CD4-positive, alpha-beta T cell (primary cell): ENCODE measurements at regions not wholly inside any gene's neighbourhood (a gene's known extent, or its start where the extent isn't known, plus 50 kb on each side); places are given as distances from the start of the nearest gene placed in this dataset.

Experiments
- ATAC-seq: fragments of 200-7000 bp; cut with Tn5 transposase; one replicate; pipeline ENCODE4 v1.10.0; 2022; ENCODE audit warnings: mild to moderate bottlenecking; ENCODE audit not compliant: poor library complexity
- CTCF ChIA-PET: fragments of 350-600 bp; sonication (Branson Sonifier 250); formaldehyde crosslinking; loops from one replicate; lab custom pipeline; 2021; ENCODE audit warnings: antibody characterized with exemption, inconsistent platforms; lab: Charles Lee
- POLR2A ChIA-PET: fragments of 350-600 bp; sonication (Branson Sonifier 250); formaldehyde crosslinking; loops from one replicate; lab custom pipeline; 2021; ENCODE audit warnings: antibody characterized with exemption, inconsistent platforms; lab: Charles Lee
- DNase-seq, 14 experiments: peaks; one replicate each; pipeline ENCODE4 v3.0.0-alpha.2; 2013 to 2020; ENCODE audit warnings: mixed read lengths in 2 of 14
- H3K27ac ChIP-seq, 2 donors: one replicate each; pipeline versions ENCODE4 v1.5.1 to v1.7.0; 2013; ENCODE audit warnings: low read length in 2 of 2, low read depth in 1 of 2, mild to moderate bottlenecking in 1 of 2
- H3K27me3 ChIP-seq, 2 experiments: 1 replicate in 1 of 2; 2 replicates in 1 of 2; pipeline versions ENCODE4 v1.6.1 to v1.7.0; 2013; ENCODE audit warnings: low read length in 2 of 2, control low read depth in 1 of 2, mild to moderate bottlenecking in 1 of 2, moderate library complexity in 1 of 2; ENCODE audit not compliant: insufficient read depth in 2 of 2, control insufficient read depth in 1 of 2
- H3K36me3 ChIP-seq: one replicate; pipeline ENCODE4 v1.6.1; 2013; ENCODE audit warnings: low read length, control low read depth; ENCODE audit not compliant: insufficient read depth
- H3K4me1 ChIP-seq: one replicate; pipeline ENCODE4 v1.6.1; 2013; ENCODE audit warnings: low read length, control low read depth; ENCODE audit not compliant: insufficient read depth
- H3K4me3 ChIP-seq: one replicate; pipeline ENCODE4 v1.5.1; 2013; ENCODE audit warnings: mild to moderate bottlenecking, low read length, moderate library complexity
- H3K9me3 ChIP-seq, 2 experiments: 1 replicate in 1 of 2; 2 replicates in 1 of 2; pipeline versions ENCODE4 v1.6.1 to v1.7.0; 2013; ENCODE audit warnings: low read length in 2 of 2, mild to moderate bottlenecking in 2 of 2, control low read depth in 1 of 2, moderate library complexity in 1 of 2; ENCODE audit not compliant: control insufficient read depth in 1 of 2, insufficient read depth in 1 of 2
- H3K27ac Mint-ChIP-seq: one replicate; pipeline ENCODE4 v1.8.0; 2020; ENCODE audit warnings: mixed read lengths
- H3K27me3 Mint-ChIP-seq: one replicate; pipeline ENCODE4 v1.8.0; 2021; ENCODE audit warnings: mixed read lengths
- H3K36me3 Mint-ChIP-seq: one replicate; pipeline ENCODE4 v1.8.0; 2021; ENCODE audit warnings: low read depth, mixed read lengths
- H3K4me1 Mint-ChIP-seq: one replicate; pipeline ENCODE4 v1.8.0; 2021; ENCODE audit warnings: low read depth, mixed read lengths
- H3K4me3 Mint-ChIP-seq: one replicate; pipeline ENCODE4 v1.8.0; 2020; ENCODE audit warnings: mild to moderate bottlenecking, mixed read lengths
- H3K9me3 Mint-ChIP-seq: one replicate; pipeline ENCODE4 v1.8.0; 2020; ENCODE audit warnings: mixed read lengths
- intact Hi-C, 2 experiments: fragments of 100-400 bp; cut with DNase I in 1 of 2; cut with micrococcal nuclease in 1 of 2; formaldehyde crosslinking; loops; one replicate each; pipeline versions ENCODE4 v1.15.1 to v1.9.0; 2023 to 2025; cut with DNase I, micrococcal nuclease
- TF ChIP-seq, protein P1 (sequence below): fragments of 200-600 bp; IDR thresholded peaks from one replicate; pipeline ENCODE4 v1.8.0; 2022; ENCODE audit warnings: antibody characterized with exemption, mild to moderate bottlenecking

GRCh38 chr5:93809430-93809829 is 68.0 kb upstream of the POU5F2 start:
- H3K4me1 ChIP-seq: no peaks in the 10 kb centered on the region
- ChIA-PET POLR2A (no interaction called here), CTCF (no interaction called here)
- intact Hi-C loops: no loop called here
- no peak for ATAC-seq
- H3K36me3 Mint-ChIP-seq: peaks cover 11% of the 10 kb centered on the region
- no peaks in the 10 kb centered on the region for H3K9me3 ChIP-seq
- no peak overlapping the region for H3K4me3 Mint-ChIP-seq
- H3K27ac Mint-ChIP-seq: no peak overlapping the region
- DNase-seq: no peak
- H3K4me3 ChIP-seq: no peak overlapping the region
- H3K36me3 ChIP-seq: no peaks in the 10 kb centered on the region
- no peaks in the 10 kb centered on the region for H3K27me3 ChIP-seq
- TF ChIP-seq, protein P1, sequence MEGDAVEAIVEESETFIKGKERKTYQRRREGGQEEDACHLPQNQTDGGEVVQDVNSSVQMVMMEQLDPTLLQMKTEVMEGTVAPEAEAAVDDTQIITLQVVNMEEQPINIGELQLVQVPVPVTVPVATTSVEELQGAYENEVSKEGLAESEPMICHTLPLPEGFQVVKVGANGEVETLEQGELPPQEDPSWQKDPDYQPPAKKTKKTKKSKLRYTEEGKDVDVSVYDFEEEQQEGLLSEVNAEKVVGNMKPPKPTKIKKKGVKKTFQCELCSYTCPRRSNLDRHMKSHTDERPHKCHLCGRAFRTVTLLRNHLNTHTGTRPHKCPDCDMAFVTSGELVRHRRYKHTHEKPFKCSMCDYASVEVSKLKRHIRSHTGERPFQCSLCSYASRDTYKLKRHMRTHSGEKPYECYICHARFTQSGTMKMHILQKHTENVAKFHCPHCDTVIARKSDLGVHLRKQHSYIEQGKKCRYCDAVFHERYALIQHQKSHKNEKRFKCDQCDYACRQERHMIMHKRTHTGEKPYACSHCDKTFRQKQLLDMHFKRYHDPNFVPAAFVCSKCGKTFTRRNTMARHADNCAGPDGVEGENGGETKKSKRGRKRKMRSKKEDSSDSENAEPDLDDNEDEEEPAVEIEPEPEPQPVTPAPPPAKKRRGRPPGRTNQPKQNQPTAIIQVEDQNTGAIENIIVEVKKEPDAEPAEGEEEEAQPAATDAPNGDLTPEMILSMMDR: no peak
- no peaks in the 10 kb centered on the region for H3K4me1 Mint-ChIP-seq
- no peaks in the 10 kb centered on the region for H3K9me3 Mint-ChIP-seq
- no peak overlapping the region for H3K27ac ChIP-seq
- H3K27me3 Mint-ChIP-seq: no peaks in the 10 kb centered on the region

- ATAC-seq (no peak), DNase-seq (no peak)
- no peaks in the 10 kb centered on the region for H3K4me1 Mint-ChIP-seq
- no peaks in the 10 kb centered on the region for H3K36me3 ChIP-seq
- no peak overlapping the region for H3K4me3 ChIP-seq
- no peaks in the 10 kb centered on the region for H3K27me3 ChIP-seq
- intact Hi-C loops: no loop called here
- no peak overlapping the region for H3K4me3 Mint-ChIP-seq
- no peaks in the 10 kb centered on the region for H3K9me3 ChIP-seq
- H3K36me3 Mint-ChIP-seq: peaks cover under 1% of the 10 kb centered on the region
- H3K27ac Mint-ChIP-seq: no peak overlapping the region
- H3K4me1 ChIP-seq: no peaks in the 10 kb centered on the region
- ChIA-PET POLR2A (no interaction called here), CTCF (interaction anchor here (1.1 kb wide), 1 partner anchor 11 kb away, joined by 3 read pairs; no protein-coding TSS in a partner anchor)
- no peaks in the 10 kb centered on the region for H3K9me3 Mint-ChIP-seq
- no peaks in the 10 kb centered on the region for H3K27me3 Mint-ChIP-seq
- TF ChIP-seq, protein P1: no peak
- H3K27ac ChIP-seq: no peak overlapping the region
Observed at GRCh38 chr5:93807846-93808245, 66.4 kb upstream of the POU5F2 start.

DNA sequence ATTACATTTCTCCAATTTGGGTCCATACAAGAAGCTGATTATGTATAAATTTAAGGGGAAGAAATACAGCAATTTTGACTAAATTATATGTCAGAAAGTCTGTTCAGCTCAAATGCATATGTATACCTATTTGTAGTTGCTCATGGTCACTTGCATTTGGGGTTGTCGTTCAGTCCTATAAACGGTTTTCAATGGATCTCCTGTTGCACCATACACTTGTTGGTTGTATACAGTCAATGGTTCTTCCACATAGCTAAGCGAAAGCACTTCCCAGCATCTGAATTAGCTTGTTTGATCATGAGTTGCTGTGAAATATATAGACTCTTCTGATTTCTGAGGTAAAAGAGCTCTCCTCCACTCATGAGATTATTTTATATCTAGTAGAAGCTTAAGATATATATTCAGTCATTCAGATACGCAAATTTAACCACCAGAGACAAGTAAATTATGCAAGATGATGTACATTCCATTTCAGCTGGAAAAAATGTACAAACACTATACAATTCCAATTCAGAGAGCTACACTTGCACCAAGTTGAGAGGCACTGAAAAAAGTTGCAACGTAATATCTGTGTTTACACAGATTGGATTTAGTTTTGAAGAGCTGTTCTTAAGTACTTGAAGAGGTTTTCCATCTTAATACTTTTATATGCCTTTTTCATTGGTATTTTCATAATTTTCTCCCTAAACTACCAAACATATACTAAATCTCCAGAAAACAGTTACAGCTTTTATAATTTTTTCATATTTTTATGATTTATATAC is 64.4 kb upstream of the POU5F2 start:
- no peaks in the 10 kb centered on the region for H3K4me1 Mint-ChIP-seq
- CTCF ChIA-PET: interaction anchor here (1.3 kb wide), 1 partner anchor 12 kb away, joined by 3 read pairs; no protein-coding TSS in a partner anchor

More for the DNA sequence above, 64.4 kb upstream of the POU5F2 start:
- H3K36me3 ChIP-seq: no peaks in the 10 kb centered on the region
- H3K4me1 ChIP-seq: no peaks in the 10 kb centered on the region
- DNase-seq: no peak
- no peak overlapping the region for H3K27ac ChIP-seq
- H3K9me3 Mint-ChIP-seq: no peaks in the 10 kb centered on the region
- no peaks in the 10 kb centered on the region for H3K36me3 Mint-ChIP-seq
- no peaks in the 10 kb centered on the region for H3K27me3 ChIP-seq
- H3K9me3 ChIP-seq: no peaks in the 10 kb centered on the region
- H3K4me3 Mint-ChIP-seq: no peak overlapping the region
- TF ChIP-seq, protein P1: no peak
- intact Hi-C loops: no loop called here
- H3K27me3 Mint-ChIP-seq: no peaks in the 10 kb centered on the region
- no peak overlapping the region for H3K4me3 ChIP-seq
- H3K27ac Mint-ChIP-seq: no peak overlapping the region
- no peak for ATAC-seq
- POLR2A ChIA-PET: no interaction called here
